HCT116 (cell line): ENCODE measurements at regions not wholly inside any gene's neighbourhood (a gene's known extent, or its start where the extent isn't known, plus 50 kb on each side); places are given as distances from the start of the nearest gene placed in this dataset.

Experiments
- CBX3 ChIP-seq: IDR thresholded peaks from 2 replicates; pipeline ENCODE4 v1.6.1; 2012; ENCODE audit warnings: low read depth
- CTCF ChIP-seq, 3 experiments: fragments of 200-600 bp in 1 of 3; sonication (generic) in 1 of 3; IDR thresholded peaks in 2 of 3; conservative IDR thresholded peaks in 1 of 3; 2 replicates each; pipeline ENCODE4 v1.5.1; 2012 to 2017; ENCODE audit warnings: low read depth in 2 of 3, low read length in 2 of 3, antibody characterized with exemption in 1 of 3, borderline replicate concordance in 1 of 3, control low read depth in 1 of 3, mild to moderate bottlenecking in 1 of 3, mixed read lengths in 1 of 3, mixed run types in 1 of 3, moderate library complexity in 1 of 3; ENCODE audit not compliant: insufficient read depth in 1 of 3
- POLR2A ChIP-seq: IDR thresholded peaks from 2 replicates; pipeline ENCODE4 v1.7.0; 2011; ENCODE audit warnings: borderline replicate concordance; ENCODE audit not compliant: insufficient read depth, insufficient read length; ENCODE audit errors: extremely low read depth
- POLR2AphosphoS5 ChIP-seq: IDR thresholded peaks from 2 replicates; pipeline ENCODE4 v1.6.1; 2011; ENCODE audit warnings: mild to moderate bottlenecking, low read depth, low read length, moderate library complexity
- SIN3A ChIP-seq: IDR thresholded peaks from 2 replicates; pipeline ENCODE4 v1.6.1; 2012; ENCODE audit warnings: low read depth

- no peak for TF ChIP-seq CTCF (IDR thresholded peaks at IDR 0.05 in 2 of 3, conservative IDR thresholded peaks at IDR 0.05 in 1 of 3; ENCODE audit: borderline replicate concordance in 1 of 3, insufficient read depth in 1 of 3, low read depth in 2 of 3, low read length in 2 of 3)
- no peak for TF ChIP-seq CBX3
- no peak for TF ChIP-seq POLR2A
- TF ChIP-seq SIN3A, result no peak
- no peak for TF ChIP-seq POLR2AphosphoS5
Observed at GRCh38 chr5:38669361-38669880, 113.0 kb upstream of the LIFR start.
